Esophagus squamous epithelium (tissue), 4 donors: ENCODE measurements at regions not wholly inside any gene's neighbourhood (a gene's known extent, or its start where the extent isn't known, plus 50 kb on each side); places are given as distances from the start of the nearest gene placed in this dataset.

ENCODE experiments used
- POLR2A ChIP-seq, 4 donors: fragments of 450-650 bp; IDR thresholded peaks; one replicate each; pipeline ENCODE4 v1.6.1; 2017; ENCODE audit warnings: antibody characterized with exemption in 4 of 4, mild to moderate bottlenecking in 4 of 4, moderate library complexity in 3 of 4
- TF ChIP-seq, protein P1 (sequence below), 6 experiments: fragments of 450-650 bp in 4 of 6; fragments of 200-600 bp in 2 of 6; sonication (generic) in 2 of 6; IDR thresholded peaks; one replicate each; pipeline ENCODE4 v1.5.1; 2016 to 2019; ENCODE audit warnings: antibody characterized with exemption in 6 of 6, mild to moderate bottlenecking in 4 of 6, moderate library complexity in 4 of 6

GRCh38 chr3:87993566-87993965 is 65.2 kb downstream of the CGGBP1 start:
- TF ChIP-seq POLR2A (IDR thresholded peaks at IDR 0.05): no peak
- TF ChIP-seq, protein P1, sequence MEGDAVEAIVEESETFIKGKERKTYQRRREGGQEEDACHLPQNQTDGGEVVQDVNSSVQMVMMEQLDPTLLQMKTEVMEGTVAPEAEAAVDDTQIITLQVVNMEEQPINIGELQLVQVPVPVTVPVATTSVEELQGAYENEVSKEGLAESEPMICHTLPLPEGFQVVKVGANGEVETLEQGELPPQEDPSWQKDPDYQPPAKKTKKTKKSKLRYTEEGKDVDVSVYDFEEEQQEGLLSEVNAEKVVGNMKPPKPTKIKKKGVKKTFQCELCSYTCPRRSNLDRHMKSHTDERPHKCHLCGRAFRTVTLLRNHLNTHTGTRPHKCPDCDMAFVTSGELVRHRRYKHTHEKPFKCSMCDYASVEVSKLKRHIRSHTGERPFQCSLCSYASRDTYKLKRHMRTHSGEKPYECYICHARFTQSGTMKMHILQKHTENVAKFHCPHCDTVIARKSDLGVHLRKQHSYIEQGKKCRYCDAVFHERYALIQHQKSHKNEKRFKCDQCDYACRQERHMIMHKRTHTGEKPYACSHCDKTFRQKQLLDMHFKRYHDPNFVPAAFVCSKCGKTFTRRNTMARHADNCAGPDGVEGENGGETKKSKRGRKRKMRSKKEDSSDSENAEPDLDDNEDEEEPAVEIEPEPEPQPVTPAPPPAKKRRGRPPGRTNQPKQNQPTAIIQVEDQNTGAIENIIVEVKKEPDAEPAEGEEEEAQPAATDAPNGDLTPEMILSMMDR (IDR thresholded peaks at IDR 0.05): no peak
